ENCODE measurements at regions not wholly inside any gene's neighbourhood (a gene's known extent, or its start where the extent isn't known, plus 50 kb on each side); places are given as distances from the start of the nearest gene placed in this dataset.

- no peaks in the 10 kb centered on the region for H3K27me3 ChIP-seq
- H3K4me3 ChIP-seq, result no peak overlapping the region
- H3K27ac ChIP-seq, result no peak overlapping the region
- H3K36me3 ChIP-seq, result no peaks in the 10 kb centered on the region
- no peaks in the 10 kb centered on the region for H3K4me1 ChIP-seq
- DNase-seq (ENCODE audit: low spot score in 2 of 2), result no peak
- no peaks in the 10 kb centered on the region for H3K9me3 ChIP-seq
- TF ChIP-seq POLR2A (IDR thresholded peaks at IDR 0.05), result no peak
- no peak for TF ChIP-seq EP300 (IDR thresholded peaks at IDR 0.05)
- TF ChIP-seq CTCF (IDR thresholded peaks at IDR 0.05), result no peak
Measured at GRCh38 chr7:108717781-108718180, 148.1 kb downstream of the DNAJB9 start.

DNA sequence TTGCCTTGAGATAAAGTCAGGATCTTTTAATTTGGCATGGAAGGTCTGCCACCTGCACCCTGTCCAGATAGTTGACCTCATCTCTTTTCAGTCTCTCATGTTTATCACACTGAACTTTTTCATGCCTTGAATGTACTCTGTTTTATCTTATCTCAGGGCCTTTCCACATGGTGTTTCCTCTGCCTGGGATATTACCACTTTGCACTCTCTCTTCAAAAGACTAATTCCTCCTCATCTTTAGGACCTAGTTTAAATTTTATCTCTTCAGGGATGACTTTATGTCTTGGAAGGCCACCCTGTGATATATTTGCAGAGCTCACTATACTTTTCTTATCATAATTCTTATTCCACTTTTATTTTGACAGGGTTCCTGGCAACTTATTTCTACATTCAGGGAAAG lies 150.0 kb downstream of the DNAJB9 start:
- no peak for TF ChIP-seq EP300 (IDR thresholded peaks at IDR 0.05)
- no peak for TF ChIP-seq CTCF (IDR thresholded peaks at IDR 0.05)
- TF ChIP-seq POLR2A (IDR thresholded peaks at IDR 0.05), result no peak
- no peak for DNase-seq (ENCODE audit: low spot score in 2 of 2)
- no peaks in the 10 kb centered on the region for H3K4me1 ChIP-seq
- no peaks in the 10 kb centered on the region for H3K36me3 ChIP-seq
- H3K9me3 ChIP-seq, result no peaks in the 10 kb centered on the region
- no peak overlapping the region for H3K27ac ChIP-seq
- no peak overlapping the region for H3K4me3 ChIP-seq
- no peaks in the 10 kb centered on the region for H3K27me3 ChIP-seq

GRCh38 chr7:108722561-108722960 lies 152.9 kb downstream of the DNAJB9 start:
- no peaks in the 10 kb centered on the region for H3K27me3 ChIP-seq
- WGBS, 2 donors, result 74 to 77% methylated on average over 1 of the region's 1 CpG
- H3K4me1 ChIP-seq, result no peaks in the 10 kb centered on the region

DNA sequence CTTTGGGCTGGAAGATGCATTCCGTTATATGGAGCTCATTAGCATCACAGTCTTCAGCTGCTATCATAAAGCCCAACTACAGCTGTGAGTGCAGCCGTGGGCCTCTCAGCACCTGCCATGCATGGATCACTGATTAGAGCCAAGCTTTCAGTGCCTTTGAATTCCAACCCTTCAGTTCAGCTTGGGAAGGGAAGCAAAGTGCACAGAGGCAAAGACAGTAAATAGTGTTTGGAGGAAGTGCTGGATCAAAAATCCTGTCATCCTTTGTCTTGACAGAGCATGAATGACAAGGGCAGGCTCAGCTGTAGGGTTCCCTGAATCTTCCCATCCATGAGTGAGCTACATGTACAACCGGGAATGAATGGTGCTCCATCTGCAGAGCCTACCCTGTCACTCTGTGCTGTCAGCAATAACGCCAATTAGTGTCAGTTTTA lies 153.7 kb downstream of the DNAJB9 start:
- no peak for DNase-seq (ENCODE audit: low spot score in 2 of 2)
- Histone ChIP-seq H3K27me3 (no peaks in the 10 kb centered on the region), H3K9me3 (no peaks in the 10 kb centered on the region), H3K4me3 (no peak overlapping the region), H3K36me3 (no peaks in the 10 kb centered on the region), H3K4me1 (no peaks in the 10 kb centered on the region), H3K27ac (no peak overlapping the region)
- TF ChIP-seq EP300 (IDR thresholded peaks at IDR 0.05), result no peak
- TF ChIP-seq CTCF (IDR thresholded peaks at IDR 0.05), result no peak
- TF ChIP-seq POLR2A (IDR thresholded peaks at IDR 0.05), result no peak
- 35 to 54% methylated on average over 4 of the region's 4 CpGs for WGBS, 2 donors

More at GRCh38 chr7:108722561-108722960, 152.9 kb downstream of the DNAJB9 start:
- no peak overlapping the region for H3K4me3 ChIP-seq
- no peak overlapping the region for H3K27ac ChIP-seq
- H3K36me3 ChIP-seq, result no peaks in the 10 kb centered on the region
- DNase-seq (ENCODE audit: low spot score in 2 of 2), result no peak
- H3K9me3 ChIP-seq, result no peaks in the 10 kb centered on the region
- no peak for TF ChIP-seq CTCF (IDR thresholded peaks at IDR 0.05)
- TF ChIP-seq EP300 (IDR thresholded peaks at IDR 0.05), result no peak

GRCh38 chr7:108724251-108725100 lies 154.8 kb downstream of the DNAJB9 start:
- no peaks in the 10 kb centered on the region for H3K36me3 ChIP-seq
- DNase-seq (ENCODE audit: low spot score in 2 of 2), result no peak

More at GRCh38 chr7:108724251-108725100, 154.8 kb downstream of the DNAJB9 start:
- Histone ChIP-seq H3K27me3 (no peaks in the 10 kb centered on the region), H3K9me3 (no peaks in the 10 kb centered on the region), H3K27ac (no peak overlapping the region), H3K4me3 (no peak overlapping the region), H3K4me1 (no peaks in the 10 kb centered on the region)
- 52 to 54% methylated on average over 3 of the region's 3 CpGs for WGBS, 2 donors
- TF ChIP-seq CTCF (IDR thresholded peaks at IDR 0.05), result no peak
- no peak for TF ChIP-seq POLR2A (IDR thresholded peaks at IDR 0.05)
